K562 (cell line): ENCODE measurements at regions not wholly inside any gene's neighbourhood (a gene's known extent, or its start where the extent isn't known, plus 50 kb on each side); places are given as distances from the start of the nearest gene placed in this dataset.

Experiments used
- CTCF ChIP-seq, 3 experiments: IDR thresholded peaks in 2 of 3; conservative IDR thresholded peaks in 1 of 3; 2 replicates each; pipeline ENCODE4 v1.5.1; 2011 to 2012; ENCODE audit warnings: low read length in 3 of 3, mild to moderate bottlenecking in 3 of 3, control low read depth in 2 of 3, improper control_type of control experiment in 1 of 3, inconsistent platforms in 1 of 3, low read depth in 1 of 3, mixed read lengths in 1 of 3, moderate library complexity in 1 of 3; ENCODE audit not compliant: insufficient read depth in 2 of 3
- TOE1 ChIP-seq, 2 experiments: fragments of 450-650 bp in 1 of 2; sonication (generic) in 1 of 2; formaldehyde crosslinking in 1 of 2; IDR thresholded peaks; 2 replicates each; pipeline versions ENCODE4 v1.7.1 to v1.8.0; 2016 to 2022; ENCODE audit warnings: borderline replicate concordance in 2 of 2, mild to moderate bottlenecking in 2 of 2, antibody characterized with exemption in 1 of 2, inconsistent platforms in 1 of 2, low read depth in 1 of 2, missing genetic modification reagents in 1 of 2, moderate library complexity in 1 of 2

DNA sequence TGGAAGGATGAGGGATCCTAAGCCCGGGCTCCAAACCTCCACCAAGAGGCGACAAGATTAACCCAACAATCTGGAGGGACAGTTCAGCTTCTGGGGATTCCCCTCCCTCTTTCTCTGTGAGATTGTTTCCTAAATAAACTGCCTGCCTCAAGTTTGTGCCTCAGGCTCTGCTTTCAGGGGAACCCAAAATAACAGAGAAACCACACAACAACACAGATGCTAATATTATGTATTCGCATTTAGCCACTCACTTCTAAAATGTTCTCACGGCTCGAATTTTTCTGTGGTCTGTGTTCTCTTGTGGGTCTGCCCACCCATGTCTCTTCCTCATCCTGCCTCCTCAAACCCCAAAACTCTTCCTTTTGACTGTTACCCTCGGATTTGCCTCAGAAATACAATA, 1381.1 kb upstream of the SLC10A2 start:
- TF ChIP-seq CTCF (IDR thresholded peaks at IDR 0.05 in 2 of 3, conservative IDR thresholded peaks at IDR 0.05 in 1 of 3; ENCODE audit: insufficient read depth in 2 of 3, low read depth in 1 of 3, low read length in 3 of 3) = no peak
- no peak for TF ChIP-seq TOE1 (IDR thresholded peaks at IDR 0.05; ENCODE audit: borderline replicate concordance)
- no peak for TF ChIP-seq TOE1 (CRISPR knock-in tag; IDR thresholded peaks at IDR 0.05; ENCODE audit: borderline replicate concordance, low read depth)
